Progenitor cell of endocrine pancreas (in vitro differentiated cells): ENCODE measurements at regions not wholly inside any gene's neighbourhood (a gene's known extent, or its start where the extent isn't known, plus 50 kb on each side); places are given as distances from the start of the nearest gene placed in this dataset.

Experiments
- DNase-seq: peaks from one replicate; pipeline ENCODE4 v3.0.0; 2021; ENCODE audit warnings: low spot score; ENCODE audit not compliant: unreplicated experiment
- H3K27ac Mint-ChIP-seq: 2 replicates; pipeline ENCODE4 v1.8.0; 2021; ENCODE audit warnings: mild to moderate bottlenecking, moderate library complexity, mixed read lengths
- H3K27me3 Mint-ChIP-seq: 2 replicates; pipeline ENCODE4 v1.8.0; 2021; ENCODE audit warnings: mixed read lengths
- H3K36me3 Mint-ChIP-seq: 2 replicates; pipeline ENCODE4 v1.8.0; 2022; ENCODE audit warnings: mixed read lengths; ENCODE audit not compliant: insufficient read depth
- H3K4me1 Mint-ChIP-seq: 2 replicates; pipeline ENCODE4 v1.8.0; 2021; ENCODE audit warnings: low read depth, mixed read lengths
- H3K4me3 Mint-ChIP-seq: 2 replicates; pipeline ENCODE4 v1.8.0; 2021; ENCODE audit warnings: low read depth, mild to moderate bottlenecking, moderate library complexity, mixed read lengths
- H3K9me3 Mint-ChIP-seq: 2 replicates; pipeline ENCODE4 v1.8.0; 2021; ENCODE audit warnings: low read depth, mixed read lengths
- CTCF ChIP-seq: fragments of 200-600 bp; sonication (generic); IDR thresholded peaks from one replicate; pipeline ENCODE4 v1.5.0; 2021; ENCODE audit warnings: antibody characterized with exemption, mild to moderate bottlenecking; ENCODE audit not compliant: unreplicated experiment

GRCh38 chr6:56771189-56771588 is 128.5 kb upstream of the DST start:
- TF ChIP-seq CTCF: no peak
- DNase-seq: no peak
- H3K36me3 Mint-ChIP-seq: peaks cover 4% of the 10 kb centered on the region
- peaks cover 5% of the 10 kb centered on the region for H3K9me3 Mint-ChIP-seq
- H3K27ac Mint-ChIP-seq: no peak overlapping the region
- H3K4me1 Mint-ChIP-seq: peaks cover 5% of the 10 kb centered on the region
- no peak overlapping the region for H3K4me3 Mint-ChIP-seq
- H3K27me3 Mint-ChIP-seq: no peaks in the 10 kb centered on the region

GRCh38 chr6:56770011-56770520 is 127.4 kb upstream of the DST start:
- H3K4me3 Mint-ChIP-seq: no peak overlapping the region
- H3K27me3 Mint-ChIP-seq: no peaks in the 10 kb centered on the region
- H3K36me3 Mint-ChIP-seq: peaks cover 2% of the 10 kb centered on the region
- H3K27ac Mint-ChIP-seq: no peak overlapping the region
- peaks cover 5% of the 10 kb centered on the region for H3K4me1 Mint-ChIP-seq
- DNase-seq: no peak
- no peak for TF ChIP-seq CTCF
- peaks cover 5% of the 10 kb centered on the region for H3K9me3 Mint-ChIP-seq

GRCh38 chr6:56767892-56768531 is 125.3 kb upstream of the DST start:
- Mint-ChIP-seq H3K4me1 (peaks cover 10% of the 10 kb centered on the region), H3K4me3 (no peak overlapping the region), H3K36me3 (no peaks in the 10 kb centered on the region), H3K27me3 (no peaks in the 10 kb centered on the region), H3K9me3 (no peaks in the 10 kb centered on the region), H3K27ac (no peak overlapping the region)
- TF ChIP-seq CTCF: no peak
- no peak for DNase-seq

- Mint-ChIP-seq H3K4me3 (no peak overlapping the region), H3K9me3 (no peaks in the 10 kb centered on the region), H3K36me3 (no peaks in the 10 kb centered on the region), H3K4me1 (peaks cover 10% of the 10 kb centered on the region), H3K27ac (no peak overlapping the region), H3K27me3 (no peaks in the 10 kb centered on the region)
- no peak for TF ChIP-seq CTCF
- DNase-seq: no peak
Observed at GRCh38 chr6:56767435-56767834, 124.7 kb upstream of the DST start.

GRCh38 chr6:56766806-56767178 is 124.1 kb upstream of the DST start:
- Mint-ChIP-seq H3K27ac (no peak overlapping the region), H3K4me3 (no peak overlapping the region), H3K36me3 (no peaks in the 10 kb centered on the region), H3K9me3 (no peaks in the 10 kb centered on the region), H3K4me1 (peaks cover 10% of the 10 kb centered on the region), H3K27me3 (no peaks in the 10 kb centered on the region)
- TF ChIP-seq CTCF: no peak
- DNase-seq: no peak
